ENCODE measurements at regions not wholly inside any gene's neighbourhood (a gene's known extent, or its start where the extent isn't known, plus 50 kb on each side); places are given as distances from the start of the nearest gene placed in this dataset.

- H3K27ac Mint-ChIP-seq = no peak overlapping the region
Observed at GRCh38 chr2:172153156-172153555, 50.5 kb upstream of the DLX2 start.

GRCh38 chr2:172153757-172154156 lies 51.1 kb upstream of the DLX2 start:
- Mint-ChIP-seq H3K27me3 (peaks cover 41% of the 10 kb centered on the region), H3K4me1 (peaks cover 12% of the 10 kb centered on the region), H3K36me3 (peaks cover 4% of the 10 kb centered on the region), H3K9me3 (peaks cover 6% of the 10 kb centered on the region), H3K27ac (no peak overlapping the region), H3K4me3 (no peak overlapping the region)
- DNase-seq = no peak

More at GRCh38 chr2:172153156-172153555, 50.5 kb upstream of the DLX2 start:
- no peak for DNase-seq
- peaks cover 6% of the 10 kb centered on the region for H3K9me3 Mint-ChIP-seq
- H3K4me3 Mint-ChIP-seq = no peak overlapping the region
- peaks cover 41% of the 10 kb centered on the region for H3K27me3 Mint-ChIP-seq
- peaks cover 17% of the 10 kb centered on the region for H3K4me1 Mint-ChIP-seq
- H3K36me3 Mint-ChIP-seq = peaks cover 4% of the 10 kb centered on the region

- H3K9me3 Mint-ChIP-seq = peaks cover 6% of the 10 kb centered on the region
- H3K4me3 Mint-ChIP-seq = no peak overlapping the region
- peaks cover 36% of the 10 kb centered on the region for H3K27me3 Mint-ChIP-seq
- DNase-seq = no peak
- H3K36me3 Mint-ChIP-seq = peaks cover 4% of the 10 kb centered on the region
- peaks cover 11% of the 10 kb centered on the region for H3K4me1 Mint-ChIP-seq
- H3K27ac Mint-ChIP-seq = no peak overlapping the region
Observed at GRCh38 chr2:172155752-172156151, 53.1 kb upstream of the DLX2 start.

GRCh38 chr2:172160839-172161238 lies 58.1 kb upstream of the DLX2 start:
- Mint-ChIP-seq H3K36me3 (no peaks in the 10 kb centered on the region), H3K4me3 (no peak overlapping the region), H3K27me3 (peaks cover 5% of the 10 kb centered on the region), H3K9me3 (no peaks in the 10 kb centered on the region), H3K27ac (no peak overlapping the region), H3K4me1 (no peaks in the 10 kb centered on the region)
- DNase-seq = no peak

- H3K36me3 Mint-ChIP-seq = no peaks in the 10 kb centered on the region
- no peak overlapping the region for H3K27ac Mint-ChIP-seq
- H3K4me1 Mint-ChIP-seq = no peaks in the 10 kb centered on the region
- no peak overlapping the region for H3K4me3 Mint-ChIP-seq
- H3K27me3 Mint-ChIP-seq = no peaks in the 10 kb centered on the region
- no peak for DNase-seq
- no peaks in the 10 kb centered on the region for H3K9me3 Mint-ChIP-seq
Observed at GRCh38 chr2:172162225-172162733, 59.6 kb upstream of the DLX2 start.

- H3K4me1 Mint-ChIP-seq = no peaks in the 10 kb centered on the region
- H3K27ac Mint-ChIP-seq = no peak overlapping the region
- H3K36me3 Mint-ChIP-seq = no peaks in the 10 kb centered on the region
- no peaks in the 10 kb centered on the region for H3K9me3 Mint-ChIP-seq
- no peaks in the 10 kb centered on the region for H3K27me3 Mint-ChIP-seq
- no peak overlapping the region for H3K4me3 Mint-ChIP-seq
- DNase-seq = no peak
Observed at GRCh38 chr2:172162739-172163336, 60.1 kb upstream of the DLX2 start.

GRCh38 chr2:172168917-172169346 lies 66.2 kb upstream of the DLX2 start:
- Mint-ChIP-seq H3K27me3 (peaks cover 4% of the 10 kb centered on the region), H3K27ac (no peak overlapping the region), H3K4me3 (no peak overlapping the region), H3K9me3 (no peaks in the 10 kb centered on the region), H3K36me3 (no peaks in the 10 kb centered on the region), H3K4me1 (peaks cover 2% of the 10 kb centered on the region)
- DNase-seq = no peak

GRCh38 chr2:172169611-172170010 lies 66.9 kb upstream of the DLX2 start:
- no peak for DNase-seq
- H3K36me3 Mint-ChIP-seq = no peaks in the 10 kb centered on the region
- peaks cover 4% of the 10 kb centered on the region for H3K27me3 Mint-ChIP-seq
- no peaks in the 10 kb centered on the region for H3K9me3 Mint-ChIP-seq
- no peak overlapping the region for H3K27ac Mint-ChIP-seq
- H3K4me1 Mint-ChIP-seq = peaks cover 2% of the 10 kb centered on the region
- H3K4me3 Mint-ChIP-seq = no peak overlapping the region

GRCh38 chr2:172172513-172173173 lies 69.9 kb upstream of the DLX2 start:
- Mint-ChIP-seq H3K4me1 (peaks cover 2% of the 10 kb centered on the region), H3K4me3 (peak overlapping the region; percentile 67), H3K9me3 (peaks cover 5% of the 10 kb centered on the region), H3K27me3 (peaks cover 4% of the 10 kb centered on the region), H3K36me3 (no peaks in the 10 kb centered on the region), H3K27ac (no peak overlapping the region)
- DNase-seq = peak; percentile 72

GRCh38 chr2:172173174-172173706 lies 70.5 kb upstream of the DLX2 start:
- H3K27me3 Mint-ChIP-seq = peaks cover 4% of the 10 kb centered on the region
- H3K4me3 Mint-ChIP-seq = peak overlapping the region; percentile 62
- no peak overlapping the region for H3K27ac Mint-ChIP-seq
- peaks cover 2% of the 10 kb centered on the region for H3K4me1 Mint-ChIP-seq
- H3K36me3 Mint-ChIP-seq = no peaks in the 10 kb centered on the region
- peaks cover 5% of the 10 kb centered on the region for H3K9me3 Mint-ChIP-seq
- no peak for DNase-seq

GRCh38 chr2:172177581-172177980 lies 74.9 kb upstream of the DLX2 start:
- no peak overlapping the region for H3K4me3 Mint-ChIP-seq
- no peak overlapping the region for H3K27ac Mint-ChIP-seq
- peaks cover 5% of the 10 kb centered on the region for H3K9me3 Mint-ChIP-seq
- DNase-seq = no peak
- H3K27me3 Mint-ChIP-seq = peaks cover 4% of the 10 kb centered on the region
- H3K36me3 Mint-ChIP-seq = no peaks in the 10 kb centered on the region
- H3K4me1 Mint-ChIP-seq = peaks cover 15% of the 10 kb centered on the region

GRCh38 chr2:172177996-172178395 lies 75.3 kb upstream of the DLX2 start:
- Mint-ChIP-seq H3K36me3 (no peaks in the 10 kb centered on the region), H3K27me3 (peaks cover 4% of the 10 kb centered on the region), H3K9me3 (peaks cover 5% of the 10 kb centered on the region), H3K4me1 (peaks cover 15% of the 10 kb centered on the region), H3K4me3 (no peak overlapping the region), H3K27ac (no peak overlapping the region)
- no peak for DNase-seq

- DNase-seq = peak; percentile 23
- Mint-ChIP-seq H3K4me1 (peaks cover 13% of the 10 kb centered on the region), H3K36me3 (no peaks in the 10 kb centered on the region), H3K4me3 (no peak overlapping the region), H3K9me3 (peaks cover 5% of the 10 kb centered on the region), H3K27me3 (no peaks in the 10 kb centered on the region), H3K27ac (no peak overlapping the region)
Observed at GRCh38 chr2:172179045-172179701, 76.5 kb upstream of the DLX2 start.

- no peak for DNase-seq
- H3K27me3 Mint-ChIP-seq = no peaks in the 10 kb centered on the region
- peaks cover 13% of the 10 kb centered on the region for H3K4me1 Mint-ChIP-seq
- no peak overlapping the region for H3K4me3 Mint-ChIP-seq
- peaks cover 7% of the 10 kb centered on the region for H3K9me3 Mint-ChIP-seq
- H3K27ac Mint-ChIP-seq = no peak overlapping the region
- no peaks in the 10 kb centered on the region for H3K36me3 Mint-ChIP-seq
Observed at GRCh38 chr2:172181840-172182239, 79.1 kb upstream of the DLX2 start.

- no peak overlapping the region for H3K4me3 Mint-ChIP-seq
- H3K9me3 Mint-ChIP-seq = peaks cover 7% of the 10 kb centered on the region
- H3K36me3 Mint-ChIP-seq = no peaks in the 10 kb centered on the region
- no peak overlapping the region for H3K27ac Mint-ChIP-seq
- DNase-seq = no peak
- H3K27me3 Mint-ChIP-seq = no peaks in the 10 kb centered on the region
- H3K4me1 Mint-ChIP-seq = peaks cover 13% of the 10 kb centered on the region
Observed at GRCh38 chr2:172182624-172183023, 79.9 kb upstream of the DLX2 start.
